Hematopoietic multipotent progenitor cell treated with erythropoietin and hydrocortisone succinate and interleukin-3 and kit ligand, for 4 days (in vitro differentiated cells): ENCODE measurements at regions not wholly inside any gene's neighbourhood (a gene's known extent, or its start where the extent isn't known, plus 50 kb on each side); places are given as distances from the start of the nearest gene placed in this dataset.

Source experiments
- DNase-seq: peaks from one replicate; pipeline ENCODE4 v3.0.0-alpha.2; 2015

DNA sequence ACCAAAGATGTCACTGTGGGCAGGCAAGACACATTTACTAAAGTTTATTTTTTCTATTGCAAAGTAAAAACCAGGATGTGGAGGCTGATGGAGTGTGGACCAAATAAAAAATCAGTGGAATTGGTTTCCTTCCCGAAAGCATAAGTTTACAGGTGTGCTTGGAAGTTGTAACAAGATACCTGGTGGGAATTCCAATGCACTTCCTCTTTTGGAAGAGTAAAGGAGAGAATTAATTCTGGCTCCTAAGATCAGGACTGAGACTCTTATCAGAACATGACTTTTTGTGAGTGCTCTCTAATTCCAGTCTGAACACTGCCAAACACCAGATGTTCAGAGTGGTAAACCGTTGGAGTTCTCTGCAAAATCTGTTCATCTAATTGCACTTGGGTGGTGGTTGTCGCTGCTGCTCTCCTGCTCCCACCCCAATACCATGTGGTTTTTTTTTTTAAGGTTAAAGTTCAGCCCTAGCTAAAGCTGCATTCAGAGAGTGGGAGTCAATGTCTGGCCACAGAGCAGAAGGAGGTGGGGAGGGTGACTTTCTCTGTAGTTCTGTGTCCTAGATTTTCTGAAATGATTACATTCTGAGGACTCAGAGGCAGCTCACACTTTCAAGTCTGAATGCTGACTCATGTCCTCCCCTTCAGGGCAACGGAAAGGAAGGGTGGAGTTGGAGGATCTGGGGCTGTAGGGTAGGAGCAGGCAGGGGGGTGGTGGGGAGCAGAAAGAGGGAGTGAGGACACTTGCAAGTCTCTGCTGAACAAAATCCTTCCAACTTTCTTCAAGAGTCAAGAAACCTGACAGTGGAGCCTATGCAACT is 275.8 kb upstream of the PRDM1 start:
- peak; percentile 97 for DNase-seq

GRCh38 chr6:105808571-105808970 is 277.6 kb upstream of the PRDM1 start:
- no peak for DNase-seq

GRCh38 chr6:105807905-105808304 is 278.2 kb upstream of the PRDM1 start:
- no peak for DNase-seq

- no peak for DNase-seq
Observed at GRCh38 chr6:105806486-105806920, 279.6 kb upstream of the PRDM1 start.

GRCh38 chr6:105805501-105806023 is 280.6 kb upstream of the PRDM1 start:
- DNase-seq: no peak

DNA sequence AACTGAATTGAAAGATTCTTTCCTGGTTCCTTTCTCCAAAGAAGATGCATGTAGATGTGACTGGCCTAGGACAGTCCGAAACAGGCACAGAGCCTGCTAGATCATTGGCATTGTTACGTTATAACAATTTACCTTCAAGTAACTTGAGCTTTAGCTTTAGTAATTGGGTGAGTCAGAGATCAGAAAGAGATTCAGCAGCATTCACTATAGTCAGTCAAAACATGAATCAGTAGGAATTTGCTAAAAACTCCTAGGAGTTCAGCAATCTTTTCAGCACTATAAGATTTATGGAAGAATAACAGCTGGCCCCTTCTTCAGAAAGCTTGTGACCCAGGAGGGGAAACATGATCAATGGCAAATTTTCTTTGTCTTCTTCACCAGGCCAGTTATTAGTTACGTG is 281.7 kb upstream of the PRDM1 start:
- DNase-seq: no peak

GRCh38 chr6:105804000-105804399 is 282.1 kb upstream of the PRDM1 start:
- no peak for DNase-seq

- no peak for DNase-seq
Observed at GRCh38 chr6:105803442-105803841, 282.7 kb upstream of the PRDM1 start.

DNA sequence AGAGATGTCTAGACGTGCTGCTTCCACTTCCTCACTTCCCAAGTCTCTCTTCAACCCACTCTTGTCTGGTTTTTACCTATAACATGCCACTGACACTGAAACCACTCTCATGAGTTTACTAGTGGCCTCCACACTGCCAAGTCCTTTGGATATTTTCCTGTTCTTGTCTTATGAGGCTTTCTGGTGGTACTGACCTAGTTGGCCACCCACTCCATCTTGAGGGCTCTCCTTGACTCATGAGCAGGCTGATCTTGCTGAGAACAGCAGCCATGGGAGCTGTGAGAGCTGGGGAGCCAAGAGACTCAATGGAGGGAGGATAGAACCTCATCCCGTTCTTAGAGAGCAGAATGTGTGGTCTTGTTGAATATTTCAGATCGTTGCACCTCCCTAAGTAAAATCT is 283.4 kb upstream of the PRDM1 start:
- no peak for DNase-seq

DNA sequence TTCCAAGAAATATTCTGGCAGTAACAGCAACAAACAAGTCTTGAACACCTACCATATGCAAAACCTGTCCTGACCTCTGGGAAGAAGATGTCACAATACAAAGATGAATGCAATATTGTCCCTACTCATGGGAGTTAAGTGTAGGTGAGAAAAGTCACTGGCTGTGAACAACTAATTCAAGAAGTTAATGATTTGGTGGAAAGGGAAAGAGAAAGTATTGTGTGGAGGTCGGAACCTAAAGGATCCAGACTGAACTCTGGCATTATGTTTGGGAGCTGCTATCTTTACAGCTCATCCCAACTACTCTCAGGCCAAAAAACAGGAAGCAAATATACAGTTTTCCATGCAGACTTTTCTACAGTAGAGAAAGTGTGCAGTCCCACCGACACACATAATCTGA is 285.3 kb upstream of the PRDM1 start:
- no peak for DNase-seq

DNA sequence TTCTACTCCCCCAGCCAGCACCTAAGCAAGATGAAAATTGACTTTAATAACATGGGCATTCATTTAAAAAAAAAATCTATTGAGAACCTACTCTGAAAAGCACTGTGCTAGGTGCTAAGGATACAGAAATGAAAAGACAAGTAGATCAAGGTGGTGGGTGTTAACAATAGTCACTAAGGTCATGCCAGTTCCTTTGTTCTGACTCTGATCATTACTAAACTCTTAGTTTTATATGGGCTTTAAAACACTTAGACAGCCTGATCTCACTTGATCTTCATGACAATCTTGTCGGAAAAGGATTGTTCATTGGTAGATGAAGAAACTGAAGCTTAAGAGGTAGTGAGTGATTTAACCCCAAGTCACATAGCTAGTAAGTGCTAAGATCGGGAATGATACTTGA is 285.7 kb upstream of the PRDM1 start:
- DNase-seq: no peak

- no peak for DNase-seq
Observed at GRCh38 chr6:105799056-105799455, 287.1 kb upstream of the PRDM1 start.

DNA sequence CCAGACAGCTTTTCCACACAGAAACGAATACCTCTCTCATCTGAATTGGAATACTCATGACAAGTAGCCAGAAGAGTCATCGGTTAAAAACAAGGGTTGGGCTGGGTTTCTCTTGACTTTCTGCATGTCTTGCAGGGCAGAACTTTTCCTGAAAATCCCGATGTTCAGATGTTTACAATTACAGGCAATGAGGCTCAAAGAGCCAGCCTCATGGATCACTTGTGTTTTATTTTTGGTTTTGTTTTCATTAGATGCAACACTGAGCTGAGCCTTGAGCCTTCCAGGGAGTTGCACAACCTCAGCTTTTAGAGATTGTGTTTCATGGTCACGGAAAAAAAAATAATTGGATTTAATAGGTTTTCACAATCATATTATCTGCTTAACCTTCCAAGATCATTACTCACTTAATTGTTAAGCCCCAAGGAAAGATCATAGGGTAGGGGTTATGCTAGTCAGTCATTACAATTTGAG is 288.1 kb upstream of the PRDM1 start:
- DNase-seq: no peak

DNA sequence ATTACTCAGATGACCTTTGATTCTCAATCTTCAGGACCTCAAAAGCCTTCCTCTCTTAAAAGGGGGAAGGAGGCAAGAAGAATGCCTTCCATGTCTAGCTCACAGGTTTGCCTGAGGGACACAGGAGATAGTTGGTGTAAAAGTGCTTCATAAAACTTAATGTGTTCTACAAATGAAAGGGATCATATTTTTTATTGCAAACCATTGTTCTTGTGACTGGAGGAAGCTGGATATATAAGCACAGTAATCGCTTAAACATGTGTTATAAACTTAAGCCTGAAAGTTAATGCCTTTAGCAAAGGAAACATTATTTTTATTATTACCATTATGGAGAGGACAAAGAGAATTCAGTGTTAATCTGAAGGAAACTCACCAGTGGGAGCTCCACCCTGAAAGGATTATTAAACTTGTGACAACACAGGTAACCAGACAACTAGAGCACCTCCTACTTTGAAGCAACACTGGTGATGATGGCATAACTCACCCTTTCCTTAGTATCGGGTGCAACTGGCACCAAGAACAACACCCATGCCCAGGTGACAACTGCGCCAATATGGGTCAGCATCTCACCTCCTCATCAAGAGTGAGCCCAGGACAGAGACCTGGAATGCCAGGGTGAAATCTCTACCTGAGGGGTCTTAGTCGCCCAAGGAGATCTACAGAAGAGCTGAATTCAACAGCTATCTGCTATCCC is 288.7 kb upstream of the PRDM1 start:
- DNase-seq: no peak

- no peak for DNase-seq
Observed at GRCh38 chr6:105795913-105796517, 290.1 kb upstream of the PRDM1 start.

DNA sequence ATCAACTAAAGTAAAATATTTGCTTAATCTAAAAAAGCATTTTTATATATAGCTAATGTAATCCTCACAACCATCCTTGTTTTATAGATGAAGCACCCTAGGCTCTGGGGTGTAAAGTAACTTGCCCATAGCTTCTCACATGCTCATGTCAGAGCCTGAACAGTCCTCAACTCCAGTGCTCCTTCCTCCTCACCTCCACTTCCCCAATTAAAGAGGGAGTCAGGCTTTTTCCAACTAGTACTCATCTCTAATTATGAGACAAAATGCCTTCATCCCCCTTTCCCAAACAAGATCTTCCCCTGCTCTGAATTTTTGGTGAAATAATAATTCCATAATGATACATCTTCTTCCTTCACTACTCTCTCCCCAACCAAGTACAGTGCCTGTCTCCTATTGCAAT is 290.8 kb upstream of the PRDM1 start:
- DNase-seq: no peak

DNA sequence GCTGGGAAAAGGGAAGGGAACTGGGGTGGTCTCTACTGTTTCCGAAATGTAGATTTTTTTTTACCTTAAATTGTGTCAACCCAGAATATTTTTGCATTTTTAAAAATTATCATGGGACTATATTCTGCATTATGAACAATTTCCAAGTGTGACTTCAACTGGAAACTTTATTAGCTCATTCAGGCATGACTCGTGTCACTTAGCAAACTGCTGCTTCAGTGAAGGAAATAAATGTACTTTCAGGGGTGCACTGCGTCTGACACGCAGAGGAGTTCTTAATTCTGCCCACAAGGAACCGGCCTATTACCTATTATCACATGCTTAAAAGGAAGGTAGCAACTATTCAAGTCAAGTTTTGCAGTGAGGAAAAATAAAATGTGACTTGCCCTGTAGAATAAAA is 291.3 kb upstream of the PRDM1 start:
- no peak for DNase-seq

GRCh38 chr6:105794239-105794638 is 291.9 kb upstream of the PRDM1 start:
- no peak for DNase-seq

DNA sequence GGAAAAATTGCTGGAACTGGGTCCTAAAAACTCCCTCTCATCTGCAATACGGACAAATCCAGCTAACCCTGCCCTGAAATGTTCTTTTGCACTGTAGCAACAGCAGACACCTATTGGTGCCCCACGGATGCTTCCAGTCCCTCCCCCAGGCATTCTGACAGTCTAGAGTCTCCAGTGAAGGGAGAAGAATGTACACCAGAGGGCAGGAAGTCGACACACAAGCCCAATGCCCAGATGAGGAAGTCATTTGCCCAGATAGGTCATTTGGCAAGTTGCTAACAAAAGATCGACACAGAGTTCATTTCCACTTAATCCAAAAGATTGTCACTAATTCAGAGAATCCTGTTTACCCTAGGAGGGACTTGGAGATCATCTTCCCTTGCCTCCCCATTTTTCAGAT is 293.0 kb upstream of the PRDM1 start:
- DNase-seq: peak; percentile 87

- no peak for DNase-seq
Observed at GRCh38 chr6:105791583-105792318, 294.4 kb upstream of the PRDM1 start.

- DNase-seq: no peak
Observed at GRCh38 chr6:105791179-105791578, 295.0 kb upstream of the PRDM1 start.

DNA sequence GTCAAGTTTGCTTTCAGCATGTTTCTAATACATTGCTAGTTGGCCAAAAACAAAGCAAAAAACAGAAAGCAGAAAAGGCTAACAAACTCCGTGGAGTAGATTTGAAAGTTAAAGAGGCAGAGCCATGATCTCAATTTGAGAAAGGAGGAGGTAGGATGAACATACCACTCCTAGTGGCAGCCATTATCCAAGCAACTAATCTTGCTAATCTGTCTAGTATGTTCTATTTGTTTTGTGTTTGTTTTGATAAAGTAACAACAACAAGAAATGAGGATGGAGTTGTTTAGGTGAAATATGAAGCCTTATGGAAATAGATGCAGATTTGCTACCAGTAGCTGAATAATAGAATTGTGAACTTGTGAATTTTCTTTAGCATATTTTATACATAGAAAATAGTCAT is 295.5 kb upstream of the PRDM1 start:
- no peak for DNase-seq

- no peak for DNase-seq
Observed at GRCh38 chr6:105789935-105790334, 296.2 kb upstream of the PRDM1 start.
